ENCODE measurements at regions not wholly inside any gene's neighbourhood (a gene's known extent, or its start where the extent isn't known, plus 50 kb on each side); places are given as distances from the start of the nearest gene placed in this dataset.

- DNase-seq, result no peak
Measured at GRCh38 chr7:106165337-106165736, 53.2 kb upstream of the SYPL1 start.

- DNase-seq, result no peak
Measured at GRCh38 chr7:106163257-106163656, 51.1 kb upstream of the SYPL1 start.
